HG02840 (cell line): ENCODE measurements at regions not wholly inside any gene's neighbourhood (a gene's known extent, or its start where the extent isn't known, plus 50 kb on each side); places are given as distances from the start of the nearest gene placed in this dataset.
"Not testable (repeated sequence)": the region's sequence is repeated elsewhere in the genome, so short reads cannot be mapped to it uniquely, and the experiment has no call there.

Source experiments
- ATAC-seq: cut with Tn5 transposase; IDR thresholded peaks from one replicate; pipeline ENCODE4 v1.9.1; 2021; ENCODE audit warnings: mild to moderate bottlenecking, moderate library complexity, moderate number of reproducible peaks; ENCODE audit not compliant: unreplicated experiment, low FRiP score

DNA sequence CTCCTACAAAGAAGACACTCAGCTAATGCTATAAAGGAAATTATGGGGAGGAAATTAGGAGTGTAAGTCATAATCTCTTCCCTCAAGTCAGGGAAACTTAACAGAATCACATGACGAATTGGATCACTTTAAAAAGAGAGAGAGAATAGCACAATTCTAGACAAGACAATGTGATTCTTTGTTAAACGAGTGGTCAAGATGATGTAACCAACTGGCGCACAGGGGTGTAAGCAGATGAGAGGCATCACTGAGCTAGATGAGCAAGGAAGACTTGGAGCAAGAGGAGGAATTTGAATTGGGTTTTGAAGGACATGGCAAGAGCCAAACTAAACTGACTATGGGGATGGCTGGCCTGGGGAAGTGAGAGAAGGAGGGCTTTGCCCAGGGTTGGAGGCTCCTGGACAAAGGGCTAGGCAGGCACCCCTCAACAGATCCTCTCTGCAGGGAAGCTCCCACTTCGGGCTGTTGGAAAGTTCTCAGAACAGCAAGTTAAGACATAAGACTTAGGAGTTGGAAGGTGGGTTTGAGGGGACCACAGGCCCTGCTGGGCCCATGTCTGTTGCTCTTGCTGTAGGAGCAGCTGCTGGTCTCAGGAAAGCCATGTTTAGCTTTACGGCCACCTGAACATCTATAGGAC, 123.9 kb upstream of the GRIK3 start:
- no peak for ATAC-seq

- ATAC-seq: no peak
Measured at GRCh38 chr1:37159102-37159501, 124.8 kb upstream of the GRIK3 start.

DNA sequence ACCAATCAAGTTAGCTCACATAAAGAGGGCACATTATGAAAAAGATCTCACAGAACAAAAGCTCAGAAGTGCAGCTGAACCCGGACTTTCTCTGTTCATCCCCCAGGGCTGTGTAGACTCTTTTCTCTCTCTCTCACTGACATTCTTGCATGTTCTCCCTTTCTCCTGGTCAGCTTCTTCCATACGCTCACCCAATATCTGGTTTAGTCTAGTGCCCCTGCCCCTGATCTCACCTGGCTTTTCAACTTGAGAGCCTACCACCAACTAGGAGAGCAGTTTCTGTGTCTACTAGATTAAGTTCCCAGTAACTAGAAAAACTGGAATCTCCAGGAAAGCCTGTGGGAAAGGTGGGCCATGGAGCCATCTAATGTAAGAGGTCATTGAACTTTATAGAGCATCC, 126.9 kb upstream of the GRIK3 start:
- ATAC-seq: no peak

DNA sequence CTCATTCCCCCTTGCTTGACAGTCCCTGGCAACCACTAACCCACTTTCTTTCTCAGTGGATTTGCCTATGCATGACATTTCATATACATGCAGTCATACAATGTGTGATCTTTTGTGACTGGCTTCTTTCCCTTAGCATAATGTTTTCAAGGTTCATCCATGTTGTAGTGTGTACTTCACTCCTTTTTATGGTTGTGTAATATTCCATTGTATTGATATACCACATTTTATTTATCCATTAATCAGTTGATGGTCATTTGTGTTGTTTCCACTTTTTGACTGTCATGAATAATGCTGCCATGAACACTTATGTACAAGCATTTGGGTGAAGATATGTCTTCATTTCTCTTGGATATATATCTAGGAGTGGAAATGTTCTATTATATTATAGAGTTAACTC, 127.7 kb upstream of the GRIK3 start:
- ATAC-seq: no peak

DNA sequence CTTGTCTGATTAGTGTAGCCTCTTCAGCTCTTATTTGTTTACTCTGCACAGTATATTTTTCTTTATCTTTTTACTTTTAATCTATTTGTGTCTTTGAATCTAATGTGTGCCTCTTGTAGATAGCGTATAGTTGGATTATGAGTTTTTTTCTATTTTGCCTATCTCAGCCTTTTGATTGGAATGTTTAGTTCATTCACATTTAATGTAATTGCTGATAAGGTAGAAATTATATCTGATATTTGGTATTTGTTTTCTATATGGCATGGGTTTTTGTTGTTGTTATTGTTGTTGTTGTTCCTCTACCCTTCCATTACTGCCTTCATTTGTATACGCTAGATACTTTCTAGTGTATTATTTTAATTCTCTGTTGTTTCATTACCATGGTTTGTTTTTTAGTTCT, 131.7 kb upstream of the GRIK3 start:
- no peak for ATAC-seq

- ATAC-seq: no peak
Measured at GRCh38 chr1:37167479-37167878, 133.2 kb upstream of the GRIK3 start.

- ATAC-seq: no peak
Measured at GRCh38 chr1:37169241-37169640, 134.9 kb upstream of the GRIK3 start.

- no peak for ATAC-seq
Measured at GRCh38 chr1:37169743-37170275, 135.5 kb upstream of the GRIK3 start.

DNA sequence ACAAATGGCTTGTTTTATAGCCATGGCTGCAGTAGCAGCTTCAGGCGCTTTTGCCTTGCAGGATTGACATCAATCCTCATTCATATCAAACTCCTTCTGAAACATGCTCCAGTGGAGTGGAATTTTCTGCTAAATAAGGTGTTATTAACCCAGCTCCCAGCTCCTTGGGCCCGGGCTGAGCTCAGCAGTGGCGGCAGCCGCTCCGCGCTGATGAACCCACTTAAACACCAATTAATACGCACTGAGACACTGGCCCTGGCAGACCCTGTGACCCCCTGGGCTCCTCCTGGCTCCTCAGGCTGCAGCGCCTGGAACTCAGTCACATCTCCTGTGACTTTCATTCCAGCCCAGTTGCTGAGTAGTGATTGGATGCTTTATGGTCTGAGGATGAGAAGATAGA, 137.4 kb upstream of the GRIK3 start:
- ATAC-seq: no peak

DNA sequence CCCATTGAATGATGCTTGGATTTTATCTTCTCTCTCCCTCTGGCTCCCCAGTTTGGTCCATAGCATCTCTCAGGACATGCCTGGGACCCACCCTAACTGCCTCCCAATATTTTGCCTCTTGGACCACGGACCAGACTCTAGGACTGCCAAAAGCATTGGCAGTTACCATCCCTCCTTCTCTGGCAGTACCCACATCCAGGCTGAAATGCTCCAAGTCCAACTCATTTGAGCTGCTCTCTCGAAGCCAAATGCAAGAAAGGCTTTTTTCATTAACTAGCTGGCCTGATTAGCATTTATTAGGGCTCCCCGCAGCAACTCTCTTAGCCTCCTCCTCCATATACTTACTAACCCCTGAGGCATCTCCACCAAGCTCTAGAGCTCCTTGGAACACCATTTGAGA, 140.0 kb upstream of the GRIK3 start:
- ATAC-seq: no peak

DNA sequence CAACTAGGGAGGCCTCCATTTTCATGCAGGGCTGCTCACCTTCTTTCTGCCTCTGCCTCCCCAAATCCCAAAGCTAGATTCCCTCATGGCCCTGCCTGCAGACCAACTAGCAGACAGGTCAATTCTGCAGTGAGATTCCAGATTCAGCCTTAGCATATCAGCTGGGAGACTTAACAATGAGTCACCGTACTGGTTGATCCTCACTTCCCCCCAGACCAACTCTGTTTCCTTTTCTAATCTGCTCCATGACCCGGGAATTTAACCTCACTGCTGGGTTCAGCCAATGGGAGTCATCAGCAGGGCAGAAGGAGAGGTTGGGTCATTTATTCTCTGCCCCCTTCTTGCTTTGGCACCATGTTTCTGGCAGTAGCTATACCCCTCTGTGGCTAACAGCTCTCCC, 140.6 kb upstream of the GRIK3 start:
- ATAC-seq: no peak

DNA sequence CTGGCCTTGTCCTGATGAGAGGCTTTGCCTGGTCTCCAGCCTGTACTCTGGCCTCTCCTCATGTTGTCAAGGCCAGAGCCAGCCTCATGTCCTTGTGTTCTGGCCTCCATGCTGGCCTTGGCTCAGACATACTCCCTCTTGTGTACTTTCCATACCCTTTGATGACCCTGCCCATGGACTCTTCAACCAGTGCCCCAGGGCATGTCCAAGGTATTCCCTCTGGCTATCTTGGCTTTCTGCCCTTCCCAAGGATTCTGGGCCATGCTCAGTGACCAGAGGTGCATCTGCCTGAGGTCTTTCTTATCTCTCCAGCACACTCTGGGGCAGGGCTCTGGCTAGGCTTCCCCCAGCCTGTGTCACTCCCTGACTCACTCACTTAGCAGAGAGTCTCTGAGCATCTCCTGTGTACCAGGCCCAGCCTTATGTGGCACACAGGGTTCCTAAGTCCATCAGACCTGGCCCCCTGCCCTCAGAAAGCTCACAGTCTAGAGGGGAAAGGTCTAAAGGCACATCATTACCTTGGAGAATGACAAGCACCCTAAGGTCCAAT, 141.4 kb upstream of the GRIK3 start:
- ATAC-seq: no peak

DNA sequence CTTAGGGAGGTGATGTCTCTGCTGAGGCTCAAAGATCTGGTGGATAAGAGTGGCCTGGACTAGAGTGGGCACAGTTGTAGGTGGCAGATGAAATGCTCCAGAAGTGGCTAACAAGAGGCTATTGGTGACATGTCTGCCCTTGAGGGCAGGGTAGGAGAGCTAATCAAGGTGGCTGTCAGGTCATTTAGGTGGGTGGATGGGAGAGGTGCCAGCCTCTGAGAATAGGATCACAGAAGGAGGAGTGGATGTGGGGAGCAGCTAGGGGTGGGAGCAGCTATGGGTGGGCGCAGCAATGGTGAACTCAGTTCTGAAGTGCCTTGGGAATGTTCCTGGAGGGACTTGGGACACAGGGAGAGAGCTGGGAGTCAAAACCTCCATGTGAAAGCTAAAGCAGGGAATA, 142.0 kb upstream of the GRIK3 start:
- no peak for ATAC-seq

DNA sequence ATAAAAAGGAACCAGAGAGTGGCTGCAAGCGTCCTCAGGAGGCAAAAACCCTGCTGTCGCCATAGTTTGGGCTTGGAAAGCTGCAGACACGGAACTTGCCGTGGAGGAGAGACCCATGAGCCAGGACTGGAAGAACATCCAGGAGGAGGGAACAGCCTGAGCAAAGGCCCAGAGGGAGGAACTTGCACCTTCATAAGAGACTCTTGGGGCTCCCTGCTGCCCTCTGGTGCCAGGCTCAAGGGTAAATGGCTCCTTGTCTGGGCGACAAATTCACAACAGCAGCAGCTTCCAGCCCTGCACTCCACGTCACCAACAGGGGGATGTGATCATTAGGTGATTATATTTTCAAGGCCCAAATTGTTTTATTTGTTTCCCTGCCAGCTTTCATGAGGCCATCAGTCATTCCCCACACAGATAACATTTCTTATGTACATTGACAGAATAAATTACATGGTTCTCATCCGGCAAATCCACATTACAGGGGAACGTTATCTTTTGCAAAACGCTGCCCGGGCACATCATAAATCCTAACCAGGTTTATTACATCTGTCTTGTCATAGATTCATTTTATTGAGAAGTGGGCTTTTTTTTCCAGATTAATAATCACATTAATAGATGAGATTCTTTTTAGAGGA, 143.0 kb upstream of the GRIK3 start:
- ATAC-seq: no peak

DNA sequence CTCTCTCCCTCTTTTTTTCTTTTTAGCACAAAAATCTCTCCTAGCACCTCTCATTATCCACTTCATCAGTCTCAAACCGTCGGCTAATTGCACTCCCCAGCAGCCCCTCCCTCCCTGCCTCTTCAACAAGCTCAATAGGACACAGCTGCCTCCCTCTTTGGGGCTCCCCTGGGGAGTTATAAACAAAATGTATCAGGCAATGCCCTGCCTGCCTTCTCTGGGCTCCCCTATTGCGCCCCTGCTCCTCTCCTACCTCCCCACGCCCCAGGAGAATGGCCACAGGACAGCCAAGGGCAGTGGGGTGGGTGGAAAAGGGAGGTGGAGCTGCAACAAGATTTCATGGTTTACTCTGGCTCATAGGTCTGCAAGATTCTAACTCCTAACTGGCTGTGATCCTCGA, 147.1 kb upstream of the GRIK3 start:
- no peak for ATAC-seq

DNA sequence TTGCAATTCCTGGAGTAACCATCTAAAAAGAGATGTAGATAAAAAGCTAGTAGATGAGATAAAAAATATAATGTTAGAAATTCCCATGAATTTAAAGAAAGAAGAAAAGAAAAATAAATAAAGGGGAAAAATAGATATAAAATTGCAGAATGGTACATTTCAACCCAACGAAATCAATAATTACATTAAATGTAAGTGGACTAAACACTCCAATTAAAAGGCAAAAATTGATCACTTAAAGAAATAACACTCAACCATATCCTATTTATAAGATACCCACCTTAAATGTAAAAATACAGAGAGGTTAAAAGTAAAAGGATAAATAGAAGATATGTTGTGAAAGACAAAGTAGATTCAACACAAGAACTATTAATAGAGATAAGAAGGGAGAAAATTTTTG, 150.5 kb upstream of the GRIK3 start:
- ATAC-seq: no peak

- ATAC-seq: no peak
Measured at GRCh38 chr1:37186246-37186756, 152.0 kb upstream of the GRIK3 start.

GRCh38 chr1:37189111-37189510, 154.8 kb upstream of the GRIK3 start:
- no peak for ATAC-seq

GRCh38 chr1:37197411-37197810, 163.1 kb upstream of the GRIK3 start:
- no peak for ATAC-seq

DNA sequence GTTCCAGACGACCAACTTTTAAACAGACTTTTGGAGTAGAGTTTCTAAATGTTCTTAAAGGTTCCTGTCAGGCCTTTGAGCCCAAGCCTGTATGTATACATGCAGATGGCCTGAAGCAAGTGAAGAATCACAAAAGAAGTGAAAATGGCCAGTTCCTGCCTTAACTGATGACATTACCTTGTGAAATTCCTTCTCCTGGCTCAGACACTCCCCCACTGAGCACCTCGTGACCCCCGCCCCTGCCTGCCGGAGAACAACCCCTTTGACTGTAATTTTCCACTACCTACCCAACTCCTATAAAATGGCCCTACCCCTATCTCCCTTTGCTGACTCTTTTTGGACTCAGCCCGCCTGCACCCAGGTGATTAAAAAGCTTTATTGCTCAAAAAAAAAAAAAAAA, 180.0 kb upstream of the GRIK3 start:
- ATAC-seq: not testable (repeated sequence)

DNA sequence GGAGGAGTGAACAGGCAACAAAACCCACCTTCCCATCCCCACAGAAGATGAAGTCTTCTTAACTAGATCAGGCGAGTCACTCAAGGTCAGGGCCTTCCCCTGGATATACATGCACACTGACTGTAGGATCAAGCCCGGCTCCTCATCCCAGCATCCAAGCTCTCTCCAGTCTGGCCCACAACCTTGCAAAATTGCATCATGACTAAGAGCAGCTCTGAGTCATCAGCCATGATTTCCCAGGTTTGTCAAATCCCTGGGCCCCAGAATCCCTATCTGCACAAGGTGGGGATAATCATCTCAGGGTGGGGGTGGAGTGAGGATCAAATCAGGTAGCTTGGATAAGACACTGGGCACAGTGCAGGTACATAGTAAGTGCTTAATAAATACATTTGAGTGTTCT, 199.3 kb upstream of the GRIK3 start:
- no peak for ATAC-seq

- no peak for ATAC-seq
Measured at GRCh38 chr1:37234941-37235418, 200.7 kb upstream of the GRIK3 start.
